HCT116 (cell line): ENCODE measurements at regions not wholly inside any gene's neighbourhood (a gene's known extent, or its start where the extent isn't known, plus 50 kb on each side); places are given as distances from the start of the nearest gene placed in this dataset.

Experiments used
- ATAC-seq: fragments of 200-7000 bp; cut with Tn5 transposase; 2 replicates; pipeline ENCODE4 v1.9.1; 2020; ENCODE audit warnings: mild to moderate bottlenecking, moderate library complexity
- BruUV-seq: library from RNA; stranded (reverse); fragments of 400-500 nt; replicated peaks from 2 replicates; lab custom pipeline; 2021; lab: Mats Ljungman, UMichigan
- CTCF ChIA-PET: fragments of 300-600 bp; sonication (Branson Sonifier 250); formaldehyde crosslinking; loops from one replicate; lab custom pipeline; 2021; ENCODE audit warnings: antibody characterized with exemption; lab: Charles Lee
- POLR2A ChIA-PET: fragments of 300-600, 350-600 bp; sonication (Branson Sonifier 250); formaldehyde crosslinking; loops from one replicate; lab custom pipeline; 2021; ENCODE audit warnings: antibody characterized with exemption; lab: Charles Lee
- RAD21 ChIA-PET, 2 experiments: fragments of 300-600 bp; sonication (Branson Sonifier 250); formaldehyde crosslinking; loops; one replicate each; lab custom pipeline; 2023; ENCODE audit warnings: low total read pairs in 2 of 2; ENCODE audit not compliant: uncharacterized antibody in 2 of 2, unreplicated experiment in 2 of 2, low non-redundant PET in 1 of 2; lab: Charles Lee
- DNase-seq: peaks from one replicate; pipeline ENCODE4 v3.0.0-alpha.2; 2010; ENCODE audit warnings: low read depth, low spot score
- H2AFZ ChIP-seq: fragments of 200-600 bp; shearing (Covaris generic), sonication (generic); 2 replicates; pipeline ENCODE4 v1.6.1; 2017; ENCODE audit warnings: low read depth, mixed run types, mixed read lengths, antibody characterized with exemption, low read length; ENCODE audit not compliant: poor library complexity, severe bottlenecking
- H3K27ac ChIP-seq: 2 replicates; pipeline ENCODE4 v1.5.1; 2012; ENCODE audit warnings: low read depth, low read length
- H3K27me3 ChIP-seq: fragments of 200-600 bp; sonication (generic); 2 replicates; pipeline ENCODE4 v1.6.1; 2016; ENCODE audit warnings: mixed run types, low read length, mixed read lengths; ENCODE audit not compliant: insufficient read depth
- H3K36me3 ChIP-seq, 2 experiments: fragments of 200-500 bp in 1 of 2; fragments of 200-600 bp in 1 of 2; sonication (Bioruptor generic) in 1 of 2; sonication (generic) in 1 of 2; 2 replicates each; pipeline versions ENCODE4 v1.5.1 to v1.6.1; 2014 to 2016; ENCODE audit warnings: low read length in 2 of 2, inconsistent platforms in 1 of 2, mixed read lengths in 1 of 2, mixed run types in 1 of 2; ENCODE audit not compliant: insufficient read depth in 2 of 2, control insufficient read depth in 1 of 2
- H3K4me1 ChIP-seq, 2 experiments: fragments of 200-600 bp in 1 of 2; sonication (generic) in 1 of 2; 2 replicates each; pipeline versions ENCODE4 v1.5.1 to v1.6.1; 2012 to 2017; ENCODE audit warnings: low read length in 2 of 2, inconsistent platforms in 1 of 2, mild to moderate bottlenecking in 1 of 2, mixed read lengths in 1 of 2, mixed run types in 1 of 2, moderate library complexity in 1 of 2; ENCODE audit not compliant: insufficient read depth in 2 of 2, control insufficient read depth in 1 of 2
- H3K4me2 ChIP-seq: fragments of 200-600 bp; sonication (generic); 2 replicates; pipeline ENCODE4 v1.6.1; 2017; ENCODE audit warnings: mixed run types, low read length, mixed read lengths
- H3K4me3 ChIP-seq, 2 experiments: fragments of 200-600 bp in 1 of 2; sonication (generic) in 1 of 2; replicated peaks in 1 of 2; 2 replicates each; pipeline ENCODE4 v1.5.1; 2011 to 2016; ENCODE audit warnings: low read length in 2 of 2, control low read depth in 1 of 2, low read depth in 1 of 2, mild to moderate bottlenecking in 1 of 2, mixed read lengths in 1 of 2, mixed run types in 1 of 2
- H3K79me2 ChIP-seq: fragments of 200-600 bp; sonication (generic); 2 replicates; pipeline ENCODE4 v1.6.1; 2017; ENCODE audit warnings: mild to moderate bottlenecking, mixed run types, low read length, moderate library complexity, mixed read lengths; ENCODE audit not compliant: insufficient read depth
- H3K9ac ChIP-seq: fragments of 200-600 bp; sonication (generic); 2 replicates; pipeline ENCODE4 v1.6.1; 2016; ENCODE audit warnings: low read length, mixed read lengths
- H3K9me2 ChIP-seq: fragments of 200-600 bp; sonication (generic), shearing (Covaris generic); 2 replicates; pipeline ENCODE4 v1.6.1; 2017; ENCODE audit warnings: mixed run types, mild to moderate bottlenecking, moderate library complexity; ENCODE audit not compliant: insufficient read depth
- H3K9me3 ChIP-seq, 2 experiments: fragments of 200-500 bp in 1 of 2; fragments of 200-600 bp in 1 of 2; sonication (Bioruptor generic) in 1 of 2; sonication (generic) in 1 of 2; 2 replicates each; pipeline ENCODE4 v1.6.1; 2014 to 2017; ENCODE audit warnings: low read length in 2 of 2, mixed read lengths in 2 of 2, inconsistent platforms in 1 of 2, low read depth in 1 of 2, mild to moderate bottlenecking in 1 of 2, mixed run types in 1 of 2, moderate library complexity in 1 of 2; ENCODE audit not compliant: control insufficient read depth in 1 of 2, insufficient read depth in 1 of 2
- H4K20me1 ChIP-seq: fragments of 200-600 bp; sonication (generic), shearing (Covaris generic); 2 replicates; pipeline ENCODE4 v1.6.1; 2017; ENCODE audit warnings: mixed run types, mild to moderate bottlenecking, moderate library complexity; ENCODE audit not compliant: insufficient read depth
- CBX3 ChIP-seq: IDR thresholded peaks from 2 replicates; pipeline ENCODE4 v1.6.1; 2012; ENCODE audit warnings: low read depth
- ELF1 ChIP-seq: IDR thresholded peaks from 2 replicates; pipeline ENCODE4 v1.6.1; 2012; ENCODE audit warnings: low read depth, borderline replicate concordance
- EZH2 ChIP-seq: fragments of 200-600 bp; sonication (generic); IDR thresholded peaks from 2 replicates; pipeline ENCODE4 v1.6.1; 2017; ENCODE audit warnings: antibody characterized with exemption, mixed run types
- EZH2phosphoT487 ChIP-seq: fragments of 200-600 bp; IDR thresholded peaks from 2 replicates; pipeline ENCODE4 v1.6.1; 2018; ENCODE audit warnings: antibody characterized with exemption, borderline replicate concordance
- JUND ChIP-seq: IDR thresholded peaks from 2 replicates; pipeline ENCODE4 v1.6.1; 2012
- POLR2AphosphoS5 ChIP-seq: IDR thresholded peaks from 2 replicates; pipeline ENCODE4 v1.6.1; 2011; ENCODE audit warnings: mild to moderate bottlenecking, low read depth, low read length, moderate library complexity
- RAD21 ChIP-seq: IDR thresholded peaks from 2 replicates; pipeline ENCODE4 v1.6.1; 2012; ENCODE audit warnings: low read depth, mild to moderate bottlenecking
- SIN3A ChIP-seq: IDR thresholded peaks from 2 replicates; pipeline ENCODE4 v1.6.1; 2012; ENCODE audit warnings: low read depth
- SP1 ChIP-seq: IDR thresholded peaks from 2 replicates; pipeline ENCODE4 v1.6.1; 2012; ENCODE audit warnings: low read depth
- SRF ChIP-seq: IDR thresholded peaks from 2 replicates; pipeline ENCODE4 v1.6.1; 2012; ENCODE audit warnings: low read depth
- TCF7L2 ChIP-seq: IDR thresholded peaks from 2 replicates; pipeline ENCODE4 v1.7.0; 2011; ENCODE audit warnings: borderline replicate concordance, inconsistent platforms; ENCODE audit not compliant: insufficient read depth, insufficient read length; ENCODE audit errors: extremely low read depth
- YY1 ChIP-seq: IDR thresholded peaks from 2 replicates; pipeline ENCODE4 v1.6.1; 2011; ENCODE audit warnings: low read length, low read depth, moderate library complexity, mild to moderate bottlenecking; ENCODE audit not compliant: insufficient replicate concordance; ENCODE audit errors: extremely low read depth
- intact Hi-C: fragments of 100-400 bp; cut with micrococcal nuclease; formaldehyde crosslinking; loops from 2 replicates; pipeline ENCODE4 v1.10.0; 2022
- TF ChIP-seq, protein P1 (sequence below): IDR thresholded peaks from 2 replicates; pipeline ENCODE4 v1.6.1; 2011; ENCODE audit warnings: mild to moderate bottlenecking, low read length, moderate library complexity; ENCODE audit not compliant: insufficient replicate concordance; ENCODE audit errors: extremely low read depth
- TF ChIP-seq, protein P2 (sequence below), 3 experiments: fragments of 200-600 bp in 1 of 3; sonication (generic) in 1 of 3; IDR thresholded peaks in 2 of 3; conservative IDR thresholded peaks in 1 of 3; 2 replicates each; pipeline ENCODE4 v1.5.1; 2012 to 2017; ENCODE audit warnings: low read depth in 2 of 3, low read length in 2 of 3, antibody characterized with exemption in 1 of 3, borderline replicate concordance in 1 of 3, control low read depth in 1 of 3, mild to moderate bottlenecking in 1 of 3, mixed read lengths in 1 of 3, mixed run types in 1 of 3, moderate library complexity in 1 of 3; ENCODE audit not compliant: insufficient read depth in 1 of 3
- TF ChIP-seq, protein P3 (sequence below): IDR thresholded peaks from 2 replicates; pipeline ENCODE4 v1.6.1; 2012
- TF ChIP-seq, protein P4 (sequence below): IDR thresholded peaks from 2 replicates; pipeline ENCODE4 v1.6.1; 2012

DNA sequence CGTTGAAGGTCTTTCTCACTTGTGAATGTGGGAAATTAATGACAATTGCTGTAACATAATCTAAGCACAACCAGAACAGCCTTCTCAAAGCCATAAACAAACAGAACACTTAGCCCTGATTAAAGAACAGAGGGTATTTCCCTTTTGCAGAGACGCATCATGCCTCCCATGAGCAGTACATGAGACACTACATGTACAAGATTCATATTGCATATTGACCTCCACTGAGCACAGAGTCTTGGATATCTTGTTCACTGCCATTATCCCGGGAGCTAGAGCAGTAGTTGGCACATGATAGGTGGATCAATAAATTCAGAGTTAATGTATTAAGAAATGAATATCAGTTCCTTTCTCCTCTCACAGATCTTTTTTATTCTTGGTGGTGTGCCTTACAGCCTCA is 1194.3 kb upstream of the TENM4 start:
- Histone ChIP-seq H3K4me2 (no peak overlapping the region), H3K36me3 (no peaks in the 10 kb centered on the region), H3K79me2 (no peaks in the 10 kb centered on the region), H2AFZ (no peak overlapping the region), H3K9me3 (peaks cover 3 to 6% of the 10 kb centered on the region in 2 experiments; a peak in 2 of 4 replicates), H3K9ac (no peak overlapping the region), H3K27me3 (no peaks in the 10 kb centered on the region), H3K9me2 (no peaks in the 10 kb centered on the region), H3K4me1 (no peaks in the 10 kb centered on the region), H4K20me1 (no peaks in the 10 kb centered on the region), H3K4me3 (no peak overlapping the region), H3K27ac (no peak overlapping the region)
- TF ChIP-seq ELF1 (no peak), EZH2phosphoT487 (no peak), TCF7L2 (no peak), JUND (no peak), SRF (no peak), YY1 (no peak)
- TF ChIP-seq, protein P1, sequence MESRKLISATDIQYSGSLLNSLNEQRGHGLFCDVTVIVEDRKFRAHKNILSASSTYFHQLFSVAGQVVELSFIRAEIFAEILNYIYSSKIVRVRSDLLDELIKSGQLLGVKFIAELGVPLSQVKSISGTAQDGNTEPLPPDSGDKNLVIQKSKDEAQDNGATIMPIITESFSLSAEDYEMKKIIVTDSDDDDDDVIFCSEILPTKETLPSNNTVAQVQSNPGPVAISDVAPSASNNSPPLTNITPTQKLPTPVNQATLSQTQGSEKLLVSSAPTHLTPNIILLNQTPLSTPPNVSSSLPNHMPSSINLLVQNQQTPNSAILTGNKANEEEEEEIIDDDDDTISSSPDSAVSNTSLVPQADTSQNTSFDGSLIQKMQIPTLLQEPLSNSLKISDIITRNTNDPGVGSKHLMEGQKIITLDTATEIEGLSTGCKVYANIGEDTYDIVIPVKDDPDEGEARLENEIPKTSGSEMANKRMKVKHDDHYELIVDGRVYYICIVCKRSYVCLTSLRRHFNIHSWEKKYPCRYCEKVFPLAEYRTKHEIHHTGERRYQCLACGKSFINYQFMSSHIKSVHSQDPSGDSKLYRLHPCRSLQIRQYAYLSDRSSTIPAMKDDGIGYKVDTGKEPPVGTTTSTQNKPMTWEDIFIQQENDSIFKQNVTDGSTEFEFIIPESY, result no peak
- ChIA-PET CTCF (no interaction called here), RAD21 (no interaction called here), POLR2A (no interaction called here)
- intact Hi-C loops, result no loop called here
- ATAC-seq (no peak), DNase-seq (no peak)
- BruUV-seq, result no TSS peak

DNA sequence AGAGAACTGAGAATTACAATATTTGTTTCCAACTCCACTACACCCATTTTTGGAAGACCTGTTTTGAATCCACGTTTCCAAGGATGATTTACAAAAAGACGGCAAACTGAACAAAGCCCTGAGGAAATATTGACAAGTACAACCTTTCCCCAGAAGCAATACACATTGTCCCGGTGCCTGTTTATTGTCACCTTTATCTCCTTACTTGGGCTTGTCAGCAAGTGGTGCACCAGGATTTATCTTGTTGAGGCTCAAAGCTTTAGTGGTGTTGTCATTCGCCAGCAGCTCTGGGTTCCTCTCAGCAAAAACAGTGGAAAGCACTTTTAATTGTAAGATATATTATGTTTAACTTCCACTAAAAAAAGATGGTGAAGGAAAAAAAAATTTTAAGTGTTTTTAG is 1191.9 kb upstream of the TENM4 start:
- CTCF ChIA-PET, result no interaction called here
- no peak overlapping the region for H3K9ac ChIP-seq
- no peak for TF ChIP-seq POLR2AphosphoS5
- no peak for TF ChIP-seq SIN3A
- TF ChIP-seq SP1, result no peak
- TF ChIP-seq, protein P2, sequence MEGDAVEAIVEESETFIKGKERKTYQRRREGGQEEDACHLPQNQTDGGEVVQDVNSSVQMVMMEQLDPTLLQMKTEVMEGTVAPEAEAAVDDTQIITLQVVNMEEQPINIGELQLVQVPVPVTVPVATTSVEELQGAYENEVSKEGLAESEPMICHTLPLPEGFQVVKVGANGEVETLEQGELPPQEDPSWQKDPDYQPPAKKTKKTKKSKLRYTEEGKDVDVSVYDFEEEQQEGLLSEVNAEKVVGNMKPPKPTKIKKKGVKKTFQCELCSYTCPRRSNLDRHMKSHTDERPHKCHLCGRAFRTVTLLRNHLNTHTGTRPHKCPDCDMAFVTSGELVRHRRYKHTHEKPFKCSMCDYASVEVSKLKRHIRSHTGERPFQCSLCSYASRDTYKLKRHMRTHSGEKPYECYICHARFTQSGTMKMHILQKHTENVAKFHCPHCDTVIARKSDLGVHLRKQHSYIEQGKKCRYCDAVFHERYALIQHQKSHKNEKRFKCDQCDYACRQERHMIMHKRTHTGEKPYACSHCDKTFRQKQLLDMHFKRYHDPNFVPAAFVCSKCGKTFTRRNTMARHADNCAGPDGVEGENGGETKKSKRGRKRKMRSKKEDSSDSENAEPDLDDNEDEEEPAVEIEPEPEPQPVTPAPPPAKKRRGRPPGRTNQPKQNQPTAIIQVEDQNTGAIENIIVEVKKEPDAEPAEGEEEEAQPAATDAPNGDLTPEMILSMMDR (IDR thresholded peaks at IDR 0.05 in 2 of 3, conservative IDR thresholded peaks at IDR 0.05 in 1 of 3; ENCODE audit: borderline replicate concordance in 1 of 3, insufficient read depth in 1 of 3, low read depth in 2 of 3, low read length in 2 of 3), result no peak
- TF ChIP-seq EZH2phosphoT487, result no peak
- no peak for TF ChIP-seq TCF7L2
- TF ChIP-seq, protein P3, sequence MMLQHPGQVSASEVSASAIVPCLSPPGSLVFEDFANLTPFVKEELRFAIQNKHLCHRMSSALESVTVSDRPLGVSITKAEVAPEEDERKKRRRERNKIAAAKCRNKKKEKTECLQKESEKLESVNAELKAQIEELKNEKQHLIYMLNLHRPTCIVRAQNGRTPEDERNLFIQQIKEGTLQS, result no peak
- no peak for TF ChIP-seq RAD21
- TF ChIP-seq ELF1, result no peak
- no peak for TF ChIP-seq JUND
- TF ChIP-seq YY1, result no peak
- TF ChIP-seq, protein P4, sequence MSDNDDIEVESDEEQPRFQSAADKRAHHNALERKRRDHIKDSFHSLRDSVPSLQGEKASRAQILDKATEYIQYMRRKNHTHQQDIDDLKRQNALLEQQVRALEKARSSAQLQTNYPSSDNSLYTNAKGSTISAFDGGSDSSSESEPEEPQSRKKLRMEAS, result no peak
- no peak for TF ChIP-seq CBX3
- TF ChIP-seq EZH2, result no peak

More for the DNA sequence above, 1191.9 kb upstream of the TENM4 start:
- no peak overlapping the region for H3K27ac ChIP-seq
- peaks cover 0 to 9% of the 10 kb centered on the region in 2 experiments; a peak in 2 of 4 replicates for H3K9me3 ChIP-seq
- no peaks in the 10 kb centered on the region for H3K4me1 ChIP-seq
- no peaks in the 10 kb centered on the region for H3K9me2 ChIP-seq
- intact Hi-C loops, result no loop called here
- H3K4me3 ChIP-seq, result no peak overlapping the region
- ChIA-PET RAD21 (no interaction called here), POLR2A (no interaction called here)
- no TSS peak for BruUV-seq
- no peaks in the 10 kb centered on the region for H4K20me1 ChIP-seq
- ATAC-seq (no peak), DNase-seq (no peak)
- H3K36me3 ChIP-seq, result no peaks in the 10 kb centered on the region
- H3K4me2 ChIP-seq, result no peak overlapping the region
- H2AFZ ChIP-seq, result no peak overlapping the region
- H3K27me3 ChIP-seq, result no peaks in the 10 kb centered on the region
- no peaks in the 10 kb centered on the region for H3K79me2 ChIP-seq
